NCI-H2227 (cell line): ENCODE measurements at regions not wholly inside any gene's neighbourhood (a gene's known extent, or its start where the extent isn't known, plus 50 kb on each side); places are given as distances from the start of the nearest gene placed in this dataset.

Source experiments
- DNase-seq: peaks from one replicate; lab custom pipeline; 2025; ENCODE audit not compliant: unreplicated experiment; lab: John Stamatoyannopoulos, UW

DNA sequence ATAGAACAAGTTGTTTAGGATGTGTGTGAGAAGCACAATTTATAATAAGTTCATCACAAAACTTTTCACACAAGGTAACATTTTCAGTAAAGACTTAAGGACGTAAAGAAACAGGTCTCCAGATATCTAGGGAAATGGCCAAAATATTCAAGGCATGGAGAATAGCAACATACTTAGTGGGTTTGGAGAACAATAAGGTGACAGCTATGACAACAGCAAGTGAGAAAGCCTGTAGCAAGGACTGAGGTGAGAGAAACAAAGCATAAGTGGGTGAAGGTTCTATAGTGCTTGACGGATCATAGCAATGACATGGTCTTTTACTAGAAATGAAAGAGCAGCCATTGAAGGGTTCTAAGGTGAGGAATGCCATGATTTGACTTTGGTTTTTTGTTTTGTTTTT lies 1337.3 kb downstream of the PCDH18 start:
- DNase-seq, result no peak

GRCh38 chr4:136186650-136187049 lies 1345.6 kb downstream of the PCDH18 start:
- DNase-seq, result no peak

GRCh38 chr4:136183513-136183912 lies 1348.8 kb downstream of the PCDH18 start:
- no peak for DNase-seq

GRCh38 chr4:136156947-136157346 lies 1375.3 kb downstream of the PCDH18 start:
- no peak for DNase-seq

GRCh38 chr4:136150046-136150445 lies 1382.2 kb downstream of the PCDH18 start:
- no peak for DNase-seq

DNA sequence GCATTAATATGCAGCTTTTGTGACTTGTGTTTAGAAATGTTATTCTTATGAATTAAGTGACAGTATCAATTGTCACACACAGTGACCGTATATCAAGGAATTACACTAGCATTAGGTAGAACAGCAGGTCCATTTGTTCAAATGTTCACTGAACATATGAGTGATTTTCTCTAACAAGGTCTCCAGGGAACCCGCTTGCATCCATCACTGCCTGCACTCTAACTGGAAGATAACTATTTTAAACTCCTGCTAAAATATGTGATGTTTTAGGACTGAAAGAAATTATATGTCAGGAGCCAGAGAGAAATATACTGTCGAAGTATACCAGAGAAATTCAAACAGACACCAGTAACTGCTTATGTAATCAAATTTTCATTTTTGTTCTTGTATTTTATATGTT lies 1395.7 kb downstream of the PCDH18 start:
- DNase-seq, result no peak

GRCh38 chr4:136124251-136124745 lies 1408.0 kb downstream of the PCDH18 start:
- no peak for DNase-seq

GRCh38 chr4:136121426-136121825 lies 1410.9 kb downstream of the PCDH18 start:
- DNase-seq, result no peak

DNA sequence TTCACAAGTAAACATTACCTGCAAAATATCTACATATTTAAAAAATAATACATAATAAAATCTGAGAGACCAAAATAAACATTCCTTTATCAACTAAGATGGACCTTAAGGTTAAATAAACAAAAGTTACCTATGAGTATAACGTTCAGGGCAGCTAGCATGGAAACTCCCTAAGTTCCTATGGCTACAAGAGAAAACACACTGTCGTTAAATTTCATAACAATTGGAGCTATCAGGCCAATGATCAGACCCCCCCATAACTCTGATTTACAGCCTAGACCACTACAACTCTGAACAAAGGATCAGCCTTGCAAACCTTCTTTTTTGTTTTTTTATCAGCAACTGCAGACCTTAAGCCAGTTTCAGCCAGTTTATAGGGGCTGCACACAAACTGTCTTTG lies 1418.4 kb downstream of the PCDH18 start:
- no peak for DNase-seq

GRCh38 chr4:136112116-136112515 lies 1420.2 kb downstream of the PCDH18 start:
- no peak for DNase-seq

GRCh38 chr4:136106753-136107152 lies 1425.5 kb downstream of the PCDH18 start:
- DNase-seq, result no peak

- no peak for DNase-seq
Observed at GRCh38 chr4:136103616-136104015, 1428.7 kb downstream of the PCDH18 start.

DNA sequence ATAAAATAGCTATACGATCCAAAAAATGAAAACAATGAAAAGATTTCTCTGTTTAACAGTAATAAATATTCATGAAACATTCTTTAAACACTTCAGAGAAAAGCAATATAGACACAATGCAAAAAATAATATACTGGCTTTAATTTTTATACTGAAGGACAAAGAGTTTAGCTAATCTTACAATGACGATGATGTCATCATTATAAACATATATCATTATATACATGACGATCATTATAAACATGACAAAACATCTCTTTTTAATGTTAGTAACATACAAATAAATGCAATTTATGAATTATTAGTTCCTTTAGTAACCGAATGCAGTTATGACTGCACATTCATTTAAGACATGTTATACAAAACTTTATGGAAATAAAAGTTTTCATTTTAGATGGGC lies 1434.6 kb downstream of the PCDH18 start:
- DNase-seq, result no peak

- DNase-seq, result no peak
Observed at GRCh38 chr4:136088211-136088867, 1444.0 kb downstream of the PCDH18 start.

DNA sequence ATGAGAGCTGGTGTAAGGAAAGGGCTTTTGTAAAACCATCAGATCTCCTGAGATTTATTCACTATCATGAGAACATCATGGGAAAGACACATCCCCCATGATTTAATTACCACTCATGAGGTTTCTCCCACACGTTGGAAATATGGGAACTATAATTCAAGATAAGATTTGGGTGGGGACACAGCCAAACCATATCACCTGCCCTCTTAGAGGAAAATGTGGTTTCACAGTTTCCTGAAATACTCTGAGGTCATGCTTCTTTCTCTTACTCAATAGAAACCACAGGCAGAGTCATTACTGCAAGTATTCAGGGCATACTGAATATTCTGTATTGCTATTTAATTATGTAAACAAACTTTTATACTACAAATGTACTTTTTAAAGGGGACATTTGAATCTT lies 1453.3 kb downstream of the PCDH18 start:
- DNase-seq, result no peak

GRCh38 chr4:136056748-136057147 lies 1475.5 kb downstream of the PCDH18 start:
- no peak for DNase-seq

DNA sequence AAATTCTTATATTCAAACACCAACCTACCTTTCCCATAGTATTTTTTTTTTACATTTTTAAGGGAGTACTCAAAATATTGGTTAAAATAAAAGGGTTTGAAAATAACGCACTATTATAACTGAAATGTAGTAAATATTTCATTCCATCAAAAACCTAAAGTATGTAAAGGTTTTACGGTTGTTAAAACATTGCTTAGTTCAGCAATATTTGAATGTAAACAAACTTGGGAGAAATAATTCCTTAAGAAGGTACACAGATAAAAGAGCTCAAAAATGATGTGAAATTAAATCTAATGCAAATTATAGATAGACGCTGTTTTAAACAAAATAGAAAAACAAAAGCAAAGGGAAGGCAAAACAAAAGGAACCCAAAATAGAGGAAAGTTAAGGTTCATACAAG lies 1476.9 kb downstream of the PCDH18 start:
- no peak for DNase-seq

DNA sequence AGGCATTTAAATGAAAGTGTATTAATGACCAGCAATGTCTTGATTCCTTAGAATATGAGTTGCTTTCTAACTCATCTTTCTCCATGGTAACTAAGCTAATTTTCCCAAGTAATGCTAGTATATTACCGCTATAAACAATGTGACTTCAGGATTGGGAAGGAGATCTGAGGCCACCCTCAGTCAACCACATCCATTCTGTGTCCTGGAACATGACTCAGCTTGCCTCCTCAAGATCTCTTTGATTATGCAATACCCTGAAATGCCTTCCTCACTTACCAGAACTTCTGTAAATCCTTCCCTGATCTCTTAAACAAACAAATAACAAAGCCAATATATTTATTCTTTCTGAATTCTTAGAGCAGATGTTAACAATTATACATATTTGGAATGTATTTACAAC lies 1495.5 kb downstream of the PCDH18 start:
- DNase-seq, result no peak

GRCh38 chr4:136032391-136032790 lies 1499.9 kb downstream of the PCDH18 start:
- no peak for DNase-seq

DNA sequence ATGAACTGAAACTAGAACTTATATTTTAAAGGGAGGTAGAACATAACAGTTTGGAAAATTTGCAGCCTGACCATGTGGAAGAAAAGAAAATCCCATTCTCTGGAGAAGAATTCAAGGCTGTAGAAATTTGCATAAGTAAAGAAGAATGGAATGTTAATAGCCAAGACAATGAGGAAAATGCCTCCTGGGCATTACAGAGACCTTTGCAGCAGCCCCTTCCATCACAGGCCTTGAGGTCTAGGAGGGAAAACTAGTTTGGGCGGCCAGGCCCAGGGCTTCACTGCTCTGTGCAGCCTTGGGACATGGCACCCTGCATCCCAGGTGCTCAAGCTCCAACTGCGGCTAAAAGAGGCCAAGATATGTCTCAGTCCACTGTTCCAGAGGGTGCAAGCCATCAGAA lies 1506.8 kb downstream of the PCDH18 start:
- DNase-seq, result no peak

DNA sequence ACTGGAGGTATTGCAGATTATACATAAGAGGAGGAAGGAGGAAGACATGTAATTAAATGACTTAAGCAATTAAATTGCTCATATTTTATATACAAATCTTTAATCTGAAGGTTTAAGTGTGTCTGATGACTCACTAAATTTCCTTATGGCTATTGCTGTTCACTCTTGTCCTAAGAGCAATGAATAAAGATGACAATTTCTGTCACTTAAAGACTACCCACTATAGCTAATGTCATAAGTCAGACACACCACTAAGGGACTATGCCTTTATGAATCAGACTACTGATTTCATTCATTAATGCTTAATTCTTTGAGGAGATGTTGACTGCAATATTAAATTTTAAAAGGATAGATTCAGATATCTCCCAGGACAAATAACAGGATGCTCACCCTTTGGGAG lies 1514.7 kb downstream of the PCDH18 start:
- no peak for DNase-seq

DNA sequence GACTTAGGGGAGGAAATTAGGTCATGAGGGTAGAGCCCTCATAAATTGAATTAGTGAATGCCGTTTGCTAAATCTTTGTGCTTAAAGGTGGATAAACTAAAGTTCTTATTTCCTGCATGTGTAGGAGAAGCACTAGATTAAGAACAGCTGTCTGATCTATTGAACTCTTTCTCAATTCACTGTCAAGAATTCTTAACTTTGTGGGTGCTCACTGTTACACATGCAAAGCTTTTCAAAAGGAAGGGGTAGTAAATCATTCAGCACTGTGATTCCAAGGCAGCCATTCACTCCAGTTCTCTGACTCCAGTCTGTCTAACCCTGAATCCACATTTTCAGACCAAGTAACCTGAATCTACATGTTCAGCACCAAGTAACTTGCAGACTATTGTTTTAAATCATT lies 1520.1 kb downstream of the PCDH18 start:
- no peak for DNase-seq

- no peak for DNase-seq
Observed at GRCh38 chr4:136009258-136009832, 1522.9 kb downstream of the PCDH18 start.
